GM12878 (cell line): ENCODE measurements at regions not wholly inside any gene's neighbourhood (a gene's known extent, or its start where the extent isn't known, plus 50 kb on each side); places are given as distances from the start of the nearest gene placed in this dataset.

Experiments used
- ATAC-seq: fragments of 200-7000 bp; cut with Tn5 transposase; 3 replicates; pipeline ENCODE4 v1.9.1; 2020; ENCODE audit warnings: mild to moderate bottlenecking, moderate library complexity
- BruUV-seq: library from RNA; stranded (reverse); fragments of 400-500 nt; replicated peaks from 2 replicates; lab custom pipeline; 2021; lab: Mats Ljungman, UMichigan
- CTCF ChIA-PET: fragments of 300-600 bp; sonication (Branson Sonifier 250); formaldehyde crosslinking; extraction: SDS; loops from one replicate; lab custom pipeline; 2021; ENCODE audit warnings: inconsistent platforms; lab: Yijun Ruan, JAX
- POLR2A ChIA-PET: fragments of 350-600 bp; formaldehyde crosslinking; extraction: SDS; loops from one replicate; lab custom pipeline; 2021; ENCODE audit warnings: inconsistent platforms; lab: Charles Lee
- RAD21 ChIA-PET: fragments of 300-600 bp; sonication (Branson Sonifier 250); formaldehyde crosslinking; loops from one replicate; lab custom pipeline; 2023; ENCODE audit warnings: antibody characterized with exemption; ENCODE audit not compliant: unreplicated experiment; lab: Charles Lee
- SMC1A ChIA-PET: fragments of 300-600 bp; sonication (Branson Sonifier 250); formaldehyde crosslinking; loops from one replicate; lab custom pipeline; 2023; ENCODE audit not compliant: unreplicated experiment, uncharacterized antibody; lab: Charles Lee
- DNase-seq: peaks from one replicate; pipeline ENCODE4 v3.0.0-alpha.2; 2011; ENCODE audit warnings: low read depth, low spot score
- FAIRE-seq: peaks from 3 replicates; lab custom pipeline; 2011; peaks lifted over from hg19 to GRCh38; lab: Jason Lieb, UNC
- H2AFZ ChIP-seq: 2 replicates; pipeline ENCODE4 v1.6.0; 2011; ENCODE audit warnings: low read depth, low read length, control low read depth; ENCODE audit not compliant: control insufficient read depth
- H3K27ac ChIP-seq: 2 replicates; pipeline ENCODE4 v1.5.1; 2011; ENCODE audit warnings: control low read depth; ENCODE audit not compliant: control insufficient read depth, insufficient read depth
- H3K27me3 ChIP-seq, 2 experiments: replicated peaks in 1 of 2; 2 replicates each; pipeline versions ENCODE4 v1.6.0 to v1.6.1; 2011; ENCODE audit warnings: low read length in 1 of 2; ENCODE audit not compliant: control insufficient read depth in 2 of 2, insufficient read depth in 2 of 2
- H3K36me3 ChIP-seq, 2 experiments: 2 replicates each; pipeline ENCODE4 v1.5.1; 2011; ENCODE audit warnings: low read length in 1 of 2; ENCODE audit not compliant: control insufficient read depth in 2 of 2, insufficient read depth in 2 of 2
- H3K4me1 ChIP-seq: 2 replicates; pipeline ENCODE4 v1.6.1; 2011; ENCODE audit warnings: mild to moderate bottlenecking, low read length, moderate library complexity, mixed read lengths; ENCODE audit not compliant: control insufficient read depth, insufficient read depth
- H3K4me2 ChIP-seq: 2 replicates; pipeline ENCODE4 v1.6.0; 2011; ENCODE audit warnings: control low read depth; ENCODE audit not compliant: control insufficient read depth, insufficient read depth
- H3K4me3 ChIP-seq: fragments of 200-600 bp; sonication (generic); 2 replicates; pipeline ENCODE4 v1.5.1; 2016
- H3K79me2 ChIP-seq: 2 replicates; pipeline ENCODE4 v1.6.0; 2011; ENCODE audit warnings: low read length; ENCODE audit not compliant: control insufficient read depth, insufficient read depth
- H3K9ac ChIP-seq: 2 replicates; pipeline ENCODE4 v1.8.0; 2011; ENCODE audit warnings: low read length, control low read depth, mixed read lengths; ENCODE audit not compliant: control insufficient read depth, insufficient read depth
- H3K9me3 ChIP-seq: replicated peaks from 3 replicates; pipeline ENCODE4 v1.5.1; 2011; ENCODE audit warnings: mild to moderate bottlenecking, low read length; ENCODE audit not compliant: control insufficient read depth, insufficient read depth
- H4K20me1 ChIP-seq: 2 replicates; pipeline ENCODE4 v1.6.0; 2011; ENCODE audit not compliant: control insufficient read depth, insufficient read depth
- BCL11A ChIP-seq: IDR thresholded peaks from 2 replicates; pipeline ENCODE4 v1.6.1; 2011; ENCODE audit warnings: low read depth, low read length
- JUND ChIP-seq: IDR thresholded peaks from 2 replicates; pipeline ENCODE4 v1.6.1; 2012; ENCODE audit warnings: low read depth, mild to moderate bottlenecking, low read length, improper control_type of control experiment, moderate library complexity
- NFXL1 ChIP-seq: fragments of 450-650 bp; IDR thresholded peaks from 2 replicates; pipeline ENCODE4 v1.6.1; 2017; ENCODE audit warnings: antibody characterized with exemption, mild to moderate bottlenecking, borderline replicate concordance
- SRF ChIP-seq, 2 experiments: IDR thresholded peaks; 2 replicates each; pipeline ENCODE4 v1.6.1; 2011; ENCODE audit warnings: low read depth in 2 of 2, low read length in 2 of 2, mild to moderate bottlenecking in 1 of 2, moderate library complexity in 1 of 2
- ZNF384 ChIP-seq: IDR thresholded peaks from 2 replicates; pipeline ENCODE4 v1.6.1; 2012; ENCODE audit warnings: low read depth, mild to moderate bottlenecking, low read length, improper control_type of control experiment, borderline replicate concordance
- WGBS: methylation state at CpG from one replicate; pipeline ENCODE4 v1.1.6; 2016; ENCODE audit warnings: low lambda C conversion rate; ENCODE audit not compliant: insufficient replicate concordance, insufficient coverage; ENCODE audit errors: missing lambda C conversion rate; 5-methylcytosine and 5-hydroxymethylcytosine counted together
- in situ Hi-C: fragments of 300-500 bp; cut with MboI; formaldehyde crosslinking; loops from 9 replicates; pipeline ENCODE4 v1.14.3; 2018; ENCODE audit warnings: mixed read lengths
- intact Hi-C: fragments of 100-400 bp; cut with micrococcal nuclease; formaldehyde crosslinking; loops from one replicate; pipeline ENCODE4 v1.14.2; 2022; ENCODE audit not compliant: unreplicated experiment
- TF ChIP-seq, protein P1 (sequence below): fragments of 450-650 bp; formaldehyde crosslinking; IDR thresholded peaks from 2 replicates; pipeline ENCODE4 v1.5.0; 2022; ENCODE audit warnings: mild to moderate bottlenecking, missing genetic modification characterization
- TF ChIP-seq, protein P2 (sequence below): IDR thresholded peaks from 2 replicates; pipeline ENCODE4 v1.6.1; 2011; ENCODE audit warnings: borderline replicate concordance, low read depth, mild to moderate bottlenecking, moderate library complexity, mixed read lengths, low read length; ENCODE audit not compliant: insufficient read depth; ENCODE audit errors: extremely low read length
- TF ChIP-seq, protein P3 (sequence below): fragments of 450-650 bp; IDR thresholded peaks from 2 replicates; pipeline ENCODE4 v1.6.1; 2018; ENCODE audit warnings: borderline replicate concordance, mild to moderate bottlenecking; ENCODE audit not compliant: partially characterized antibody
- TF ChIP-seq, protein P4 (sequence below): IDR thresholded peaks from 2 replicates; pipeline ENCODE4 v1.6.1; 2012; ENCODE audit warnings: low read depth, low read length, improper control_type of control experiment
- TF ChIP-seq, protein P5 (sequence below): fragments of 450-650 bp; IDR thresholded peaks from 2 replicates; pipeline ENCODE4 v1.6.1; 2018; ENCODE audit warnings: mild to moderate bottlenecking, low read depth, moderate library complexity; ENCODE audit not compliant: partially characterized antibody

DNA sequence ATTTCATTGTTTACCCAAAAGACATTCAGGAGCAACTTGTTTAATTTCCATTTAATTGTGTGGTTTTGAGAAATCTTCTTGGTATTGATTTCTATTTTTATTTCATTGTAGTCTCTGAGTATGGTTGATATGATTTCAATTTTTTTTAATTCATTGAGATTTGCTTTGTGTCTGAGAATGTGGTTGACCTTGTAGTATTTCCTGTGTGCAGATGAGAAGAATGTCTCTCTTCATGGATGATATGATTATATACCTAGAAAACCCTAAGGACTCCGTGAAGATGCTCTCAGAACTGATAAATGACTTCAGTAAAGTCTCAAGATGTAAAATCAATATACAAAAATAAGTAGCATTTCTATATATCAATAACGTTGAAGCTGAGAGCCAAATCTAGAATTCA, 202.4 kb upstream of the CDH9 start:
- no peak overlapping the region for H3K4me2 ChIP-seq
- no peaks in the 10 kb centered on the region for H3K79me2 ChIP-seq
- in situ Hi-C loops (no loop called here), intact Hi-C loops (no loop called here)
- H3K27me3 ChIP-seq: no peaks in the 10 kb centered on the region
- ChIA-PET CTCF (no interaction called here), POLR2A (no interaction called here), RAD21 (no interaction called here), SMC1A (no interaction called here)
- no peak for ATAC-seq
- no TSS peak for BruUV-seq
- no peak overlapping the region for H2AFZ ChIP-seq
- 6% methylated on average over 2 of the region's 2 CpGs for WGBS
- H4K20me1 ChIP-seq: no peaks in the 10 kb centered on the region
- no peak overlapping the region for H3K27ac ChIP-seq
- no peaks in the 10 kb centered on the region for H3K9me3 ChIP-seq
- no peak for FAIRE-seq
- no peak for DNase-seq
- no peaks in the 10 kb centered on the region for H3K4me1 ChIP-seq
- no peak for TF ChIP-seq NFXL1
- TF ChIP-seq, protein P1, sequence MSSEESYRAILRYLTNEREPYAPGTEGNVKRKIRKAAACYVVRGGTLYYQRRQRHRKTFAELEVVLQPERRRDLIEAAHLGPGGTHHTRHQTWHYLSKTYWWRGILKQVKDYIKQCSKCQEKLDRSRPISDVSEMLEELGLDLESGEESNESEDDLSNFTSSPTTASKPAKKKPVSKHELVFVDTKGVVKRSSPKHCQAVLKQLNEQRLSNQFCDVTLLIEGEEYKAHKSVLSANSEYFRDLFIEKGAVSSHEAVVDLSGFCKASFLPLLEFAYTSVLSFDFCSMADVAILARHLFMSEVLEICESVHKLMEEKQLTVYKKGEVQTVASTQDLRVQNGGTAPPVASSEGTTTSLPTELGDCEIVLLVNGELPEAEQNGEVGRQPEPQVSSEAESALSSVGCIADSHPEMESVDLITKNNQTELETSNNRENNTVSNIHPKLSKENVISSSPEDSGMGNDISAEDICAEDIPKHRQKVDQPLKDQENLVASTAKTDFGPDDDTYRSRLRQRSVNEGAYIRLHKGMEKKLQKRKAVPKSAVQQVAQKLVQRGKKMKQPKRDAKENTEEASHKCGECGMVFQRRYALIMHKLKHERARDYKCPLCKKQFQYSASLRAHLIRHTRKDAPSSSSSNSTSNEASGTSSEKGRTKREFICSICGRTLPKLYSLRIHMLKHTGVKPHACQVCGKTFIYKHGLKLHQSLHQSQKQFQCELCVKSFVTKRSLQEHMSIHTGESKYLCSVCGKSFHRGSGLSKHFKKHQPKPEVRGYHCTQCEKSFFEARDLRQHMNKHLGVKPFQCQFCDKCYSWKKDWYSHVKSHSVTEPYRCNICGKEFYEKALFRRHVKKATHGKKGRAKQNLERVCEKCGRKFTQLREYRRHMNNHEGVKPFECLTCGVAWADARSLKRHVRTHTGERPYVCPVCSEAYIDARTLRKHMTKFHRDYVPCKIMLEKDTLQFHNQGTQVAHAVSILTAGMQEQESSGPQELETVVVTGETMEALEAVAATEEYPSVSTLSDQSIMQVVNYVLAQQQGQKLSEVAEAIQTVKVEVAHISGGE (CRISPR knock-in tag): no peak
- TF ChIP-seq, protein P2, sequence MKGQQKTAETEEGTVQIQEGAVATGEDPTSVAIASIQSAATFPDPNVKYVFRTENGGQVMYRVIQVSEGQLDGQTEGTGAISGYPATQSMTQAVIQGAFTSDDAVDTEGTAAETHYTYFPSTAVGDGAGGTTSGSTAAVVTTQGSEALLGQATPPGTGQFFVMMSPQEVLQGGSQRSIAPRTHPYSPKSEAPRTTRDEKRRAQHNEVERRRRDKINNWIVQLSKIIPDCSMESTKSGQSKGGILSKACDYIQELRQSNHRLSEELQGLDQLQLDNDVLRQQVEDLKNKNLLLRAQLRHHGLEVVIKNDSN: no peak
- TF ChIP-seq, protein P3, sequence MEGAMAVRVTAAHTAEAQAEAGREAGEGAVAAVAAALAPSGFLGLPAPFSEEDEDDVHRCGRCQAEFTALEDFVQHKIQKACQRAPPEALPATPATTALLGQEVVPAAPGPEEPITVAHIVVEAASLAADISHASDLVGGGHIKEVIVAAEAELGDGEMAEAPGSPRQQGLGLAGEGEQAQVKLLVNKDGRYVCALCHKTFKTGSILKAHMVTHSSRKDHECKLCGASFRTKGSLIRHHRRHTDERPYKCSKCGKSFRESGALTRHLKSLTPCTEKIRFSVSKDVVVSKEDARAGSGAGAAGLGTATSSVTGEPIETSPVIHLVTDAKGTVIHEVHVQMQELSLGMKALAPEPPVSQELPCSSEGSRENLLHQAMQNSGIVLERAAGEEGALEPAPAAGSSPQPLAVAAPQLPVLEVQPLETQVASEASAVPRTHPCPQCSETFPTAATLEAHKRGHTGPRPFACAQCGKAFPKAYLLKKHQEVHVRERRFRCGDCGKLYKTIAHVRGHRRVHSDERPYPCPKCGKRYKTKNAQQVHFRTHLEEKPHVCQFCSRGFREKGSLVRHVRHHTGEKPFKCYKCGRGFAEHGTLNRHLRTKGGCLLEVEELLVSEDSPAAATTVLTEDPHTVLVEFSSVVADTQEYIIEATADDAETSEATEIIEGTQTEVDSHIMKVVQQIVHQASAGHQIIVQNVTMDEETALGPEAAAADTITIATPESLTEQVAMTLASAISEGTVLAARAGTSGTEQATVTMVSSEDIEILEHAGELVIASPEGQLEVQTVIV: no peak
- TF ChIP-seq, protein P4, sequence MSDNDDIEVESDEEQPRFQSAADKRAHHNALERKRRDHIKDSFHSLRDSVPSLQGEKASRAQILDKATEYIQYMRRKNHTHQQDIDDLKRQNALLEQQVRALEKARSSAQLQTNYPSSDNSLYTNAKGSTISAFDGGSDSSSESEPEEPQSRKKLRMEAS: no peak
- TF ChIP-seq, protein P5, sequence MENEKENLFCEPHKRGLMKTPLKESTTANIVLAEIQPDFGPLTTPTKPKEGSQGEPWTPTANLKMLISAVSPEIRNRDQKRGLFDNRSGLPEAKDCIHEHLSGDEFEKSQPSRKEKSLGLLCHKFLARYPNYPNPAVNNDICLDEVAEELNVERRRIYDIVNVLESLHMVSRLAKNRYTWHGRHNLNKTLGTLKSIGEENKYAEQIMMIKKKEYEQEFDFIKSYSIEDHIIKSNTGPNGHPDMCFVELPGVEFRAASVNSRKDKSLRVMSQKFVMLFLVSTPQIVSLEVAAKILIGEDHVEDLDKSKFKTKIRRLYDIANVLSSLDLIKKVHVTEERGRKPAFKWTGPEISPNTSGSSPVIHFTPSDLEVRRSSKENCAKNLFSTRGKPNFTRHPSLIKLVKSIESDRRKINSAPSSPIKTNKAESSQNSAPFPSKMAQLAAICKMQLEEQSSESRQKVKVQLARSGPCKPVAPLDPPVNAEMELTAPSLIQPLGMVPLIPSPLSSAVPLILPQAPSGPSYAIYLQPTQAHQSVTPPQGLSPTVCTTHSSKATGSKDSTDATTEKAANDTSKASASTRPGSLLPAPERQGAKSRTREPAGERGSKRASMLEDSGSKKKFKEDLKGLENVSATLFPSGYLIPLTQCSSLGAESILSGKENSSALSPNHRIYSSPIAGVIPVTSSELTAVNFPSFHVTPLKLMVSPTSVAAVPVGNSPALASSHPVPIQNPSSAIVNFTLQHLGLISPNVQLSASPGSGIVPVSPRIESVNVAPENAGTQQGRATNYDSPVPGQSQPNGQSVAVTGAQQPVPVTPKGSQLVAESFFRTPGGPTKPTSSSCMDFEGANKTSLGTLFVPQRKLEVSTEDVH: no peak
- no peak for TF ChIP-seq BCL11A
- TF ChIP-seq JUND: no peak
- no peak for TF ChIP-seq SRF (IDR thresholded peaks at IDR 0.05; ENCODE audit: low read depth in 2 of 2, low read length in 2 of 2)
- no peak for TF ChIP-seq ZNF384
- H3K4me3 ChIP-seq: no peak overlapping the region
- H3K36me3 ChIP-seq: no peaks in the 10 kb centered on the region
- H3K9ac ChIP-seq: no peak overlapping the region
